GM19043 (cell line): ENCODE measurements at regions not wholly inside any gene's neighbourhood (a gene's known extent, or its start where the extent isn't known, plus 50 kb on each side); places are given as distances from the start of the nearest gene placed in this dataset.

Experiments
- ATAC-seq: cut with Tn5 transposase; IDR thresholded peaks from one replicate; pipeline ENCODE4 v1.9.1; 2021; ENCODE audit warnings: low read depth; ENCODE audit not compliant: unreplicated experiment

DNA sequence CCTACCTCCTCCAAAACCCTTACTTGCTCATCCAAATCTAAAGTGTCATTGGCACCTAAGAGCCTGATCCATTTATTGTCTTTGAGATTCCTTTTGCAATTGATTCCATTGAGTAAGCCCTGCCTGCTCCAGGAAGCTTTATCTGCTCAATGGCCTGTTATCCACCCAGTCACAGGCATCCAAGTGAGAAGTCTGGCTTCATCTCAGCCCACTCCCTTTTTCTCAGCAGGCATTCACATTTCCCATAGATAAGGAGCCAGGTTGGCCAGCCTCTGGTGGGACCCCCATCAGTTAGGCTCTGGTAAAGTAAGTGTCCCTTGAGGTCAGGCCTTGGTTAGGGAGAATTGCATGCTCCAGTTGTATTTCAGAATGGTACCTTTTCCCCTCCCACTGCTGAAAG is 396.2 kb upstream of the ST6GAL2 start:
- no peak for ATAC-seq

- ATAC-seq, result no peak
Measured at GRCh38 chr2:107285621-107286299, 399.8 kb upstream of the ST6GAL2 start.

DNA sequence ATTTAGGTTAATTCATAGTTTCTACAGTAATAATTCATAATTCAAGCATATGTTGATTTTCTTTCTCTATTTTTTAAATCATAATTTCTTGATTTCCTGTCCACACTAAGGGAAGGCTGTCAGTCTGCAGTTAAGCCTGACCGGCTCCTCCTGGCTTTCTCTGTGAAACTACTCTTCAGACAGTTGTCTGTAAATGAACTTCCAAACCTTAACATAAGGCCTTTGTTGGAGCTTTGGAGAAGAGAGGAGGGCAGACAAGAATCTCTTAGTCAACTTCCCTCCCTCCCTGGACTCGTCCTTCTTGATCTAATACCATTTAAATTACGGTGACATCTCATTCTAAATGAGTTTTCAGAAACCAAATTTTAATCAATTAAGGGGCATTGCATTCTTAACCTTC is 404.1 kb upstream of the ST6GAL2 start:
- ATAC-seq, result no peak

DNA sequence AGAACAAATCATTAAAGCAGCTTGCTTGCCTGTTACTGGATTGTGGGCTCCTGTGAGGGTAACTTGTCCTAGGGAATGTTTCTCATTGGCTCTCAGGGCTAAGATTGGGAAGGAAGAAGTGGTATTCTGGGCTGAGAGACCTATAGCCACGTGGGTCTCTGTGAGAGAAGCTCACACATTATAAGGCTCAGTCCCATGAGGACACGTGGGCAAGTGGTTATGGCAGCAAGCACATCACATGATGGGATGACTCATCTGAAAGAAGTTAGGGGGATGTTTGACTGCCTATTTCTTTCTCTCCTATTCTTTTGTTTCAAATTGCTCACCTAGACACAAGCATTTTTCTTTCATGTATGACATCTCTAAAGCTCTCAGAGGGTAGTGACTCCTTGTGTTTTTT is 418.0 kb upstream of the ST6GAL2 start:
- ATAC-seq, result no peak

GRCh38 chr2:107305966-107306365 is 420.0 kb upstream of the ST6GAL2 start:
- no peak for ATAC-seq

DNA sequence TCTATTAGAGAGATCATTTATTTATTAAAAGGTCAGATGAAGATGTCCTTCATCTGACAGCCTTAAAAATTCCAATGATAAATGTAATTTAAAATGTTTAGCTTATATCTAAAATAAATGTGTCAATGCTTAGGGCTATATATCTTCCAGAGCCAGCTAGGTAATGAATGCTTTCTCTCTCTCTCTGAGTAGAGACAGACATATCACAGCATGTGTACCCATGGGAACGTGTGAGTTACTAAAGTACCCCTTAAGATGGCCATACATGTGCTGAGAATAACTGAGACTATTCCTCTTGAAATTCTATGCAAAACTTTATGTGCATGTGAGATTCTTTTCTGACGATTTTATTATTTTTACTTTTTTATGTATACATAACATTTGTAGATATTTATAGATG is 420.9 kb upstream of the ST6GAL2 start:
- ATAC-seq, result no peak

DNA sequence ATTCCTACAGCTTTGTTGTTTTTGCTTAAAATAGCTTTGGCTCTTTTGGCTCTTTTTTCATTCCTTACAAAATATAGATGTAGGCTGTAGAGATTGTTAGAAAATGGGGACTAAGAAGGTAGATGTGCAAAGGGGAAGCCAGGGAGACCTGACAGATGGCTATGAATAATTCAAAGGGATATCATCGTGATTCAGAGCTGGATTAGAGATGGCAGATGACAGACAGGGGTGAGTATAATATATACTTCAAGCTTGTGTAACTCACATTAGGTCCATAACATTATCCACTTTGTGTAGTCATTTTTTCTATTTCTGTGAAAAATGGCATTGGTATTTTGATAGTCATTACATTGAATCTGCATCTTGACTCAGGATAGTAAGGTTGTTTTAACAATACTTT is 422.9 kb upstream of the ST6GAL2 start:
- ATAC-seq, result no peak

DNA sequence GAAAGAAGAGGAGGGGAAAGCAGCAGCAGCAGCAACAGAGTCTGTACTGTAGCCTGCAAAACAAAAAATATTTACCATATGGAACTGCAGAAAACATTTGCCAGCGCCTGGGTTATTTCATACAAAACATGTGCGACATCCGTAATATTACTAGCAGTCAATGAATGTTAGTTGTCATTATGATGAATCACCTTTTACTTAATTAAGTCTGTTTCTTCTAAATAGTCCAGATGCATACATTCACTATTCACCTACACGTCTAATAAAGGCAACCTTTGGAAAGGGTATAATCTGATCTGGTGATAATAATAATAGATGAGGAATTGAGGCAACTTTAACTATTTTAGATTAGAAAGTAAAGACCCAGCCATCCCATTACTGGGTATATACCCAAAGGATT is 426.3 kb upstream of the ST6GAL2 start:
- no peak for ATAC-seq

DNA sequence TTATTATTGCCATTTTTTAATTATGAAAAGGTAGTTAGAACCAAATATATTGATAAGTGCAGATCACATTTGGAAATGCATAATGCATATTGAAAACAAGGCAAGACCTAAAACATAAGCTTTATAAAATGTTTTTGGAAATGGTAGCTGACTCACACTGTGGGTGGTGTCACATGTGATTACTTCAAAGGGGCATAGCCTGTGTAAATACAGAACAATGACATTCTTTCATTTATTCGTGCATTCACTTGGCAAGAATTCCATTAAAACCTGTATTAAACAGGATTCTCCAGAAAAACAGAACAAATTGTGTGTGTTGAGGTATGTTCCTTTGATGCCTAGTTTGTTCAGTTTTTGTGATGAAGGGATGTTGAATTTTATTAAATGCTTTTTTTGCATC is 427.3 kb upstream of the ST6GAL2 start:
- ATAC-seq, result no peak

DNA sequence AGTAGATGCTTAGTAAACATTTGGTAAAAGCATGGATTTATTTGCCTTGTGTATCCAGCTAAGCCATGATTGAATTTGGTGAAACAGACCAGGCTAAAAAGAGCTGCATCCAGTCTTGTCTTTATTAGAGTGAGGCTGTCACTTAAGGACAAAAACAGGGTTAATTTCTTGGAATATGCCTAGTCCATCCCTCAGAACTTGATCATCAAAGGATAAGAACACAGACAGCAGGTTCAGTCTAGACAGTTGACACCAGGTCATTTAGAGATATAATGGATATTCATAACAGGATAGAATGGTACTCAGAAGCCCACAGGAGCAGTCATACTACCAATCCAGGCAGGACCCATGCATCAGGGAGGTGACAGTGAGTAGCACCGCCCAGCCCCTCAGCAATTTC is 434.9 kb upstream of the ST6GAL2 start:
- ATAC-seq, result no peak

DNA sequence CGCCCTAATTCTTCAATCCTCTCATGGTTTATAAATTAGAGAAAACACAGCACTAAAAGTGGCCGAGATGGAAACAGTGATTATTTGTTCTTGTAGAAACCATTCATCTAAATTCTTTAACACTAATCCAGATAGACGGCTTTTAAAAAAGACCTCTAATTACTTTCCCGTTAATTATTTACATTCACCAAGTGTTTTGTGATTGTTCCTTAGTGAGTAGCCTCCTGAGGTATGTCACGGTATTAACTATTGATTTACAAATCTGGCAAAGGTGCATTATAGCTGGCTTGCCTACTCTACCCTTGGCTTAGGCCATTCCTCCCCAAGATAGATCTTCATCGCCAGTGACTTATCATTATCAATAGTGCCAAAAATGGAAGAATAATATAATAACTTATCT is 436.4 kb upstream of the ST6GAL2 start:
- ATAC-seq, result no peak

DNA sequence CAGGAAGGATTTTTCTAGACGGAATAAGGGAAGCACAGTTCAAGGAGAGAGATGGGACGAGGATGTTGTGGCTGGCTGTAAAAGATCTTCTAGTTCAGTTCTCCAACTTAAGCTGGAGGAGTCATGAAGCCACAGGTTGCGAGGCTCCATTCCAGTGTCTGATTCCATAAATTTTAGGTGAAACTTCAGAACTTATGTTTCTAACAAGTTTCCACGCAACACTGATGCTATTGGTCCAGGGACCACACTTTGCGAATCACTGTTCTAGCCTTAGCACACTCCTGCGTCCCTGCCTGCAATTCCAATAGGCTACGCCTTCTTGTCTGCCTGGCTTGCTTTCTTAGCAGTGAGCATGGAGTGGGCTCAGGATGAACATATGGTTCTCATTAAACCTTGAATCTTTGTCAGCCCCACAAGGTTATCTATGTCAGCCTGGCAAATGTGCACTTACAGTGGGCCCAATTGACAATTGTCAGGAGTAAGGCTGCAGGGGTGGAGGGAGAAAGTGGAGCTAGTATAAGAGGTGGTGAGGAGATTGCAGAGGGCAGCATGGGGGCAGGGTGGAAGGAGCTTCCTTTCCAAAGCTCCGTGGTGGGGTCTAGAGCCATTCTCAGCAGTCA is 438.1 kb upstream of the ST6GAL2 start:
- ATAC-seq, result no peak

GRCh38 chr2:107325981-107326786 is 440.2 kb upstream of the ST6GAL2 start:
- ATAC-seq, result no peak

- ATAC-seq, result no peak
Measured at GRCh38 chr2:107334306-107334705, 448.3 kb upstream of the ST6GAL2 start.

- ATAC-seq, result no peak
Measured at GRCh38 chr2:107336526-107336925, 450.6 kb upstream of the ST6GAL2 start.

- ATAC-seq, result no peak
Measured at GRCh38 chr2:107337209-107337898, 451.4 kb upstream of the ST6GAL2 start.

DNA sequence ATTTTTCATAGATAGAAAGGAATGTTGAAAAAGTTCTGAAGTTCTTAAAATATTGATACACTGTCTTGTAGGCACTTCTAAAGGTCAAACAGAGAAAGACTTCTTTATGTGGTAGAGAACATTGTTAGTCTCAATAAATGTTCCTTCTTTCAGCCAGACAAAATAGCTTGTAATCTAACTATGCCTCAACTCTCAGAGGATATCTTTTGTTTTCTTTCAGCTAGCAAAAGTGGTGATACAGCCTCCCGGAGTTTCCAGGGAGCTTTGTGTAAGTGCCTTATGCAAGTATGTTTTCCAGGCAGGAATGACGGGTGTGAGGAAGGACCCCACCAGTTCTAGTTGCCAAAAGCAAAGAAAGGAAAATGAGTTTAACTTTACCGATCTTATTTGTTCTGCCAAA is 452.1 kb upstream of the ST6GAL2 start:
- no peak for ATAC-seq

DNA sequence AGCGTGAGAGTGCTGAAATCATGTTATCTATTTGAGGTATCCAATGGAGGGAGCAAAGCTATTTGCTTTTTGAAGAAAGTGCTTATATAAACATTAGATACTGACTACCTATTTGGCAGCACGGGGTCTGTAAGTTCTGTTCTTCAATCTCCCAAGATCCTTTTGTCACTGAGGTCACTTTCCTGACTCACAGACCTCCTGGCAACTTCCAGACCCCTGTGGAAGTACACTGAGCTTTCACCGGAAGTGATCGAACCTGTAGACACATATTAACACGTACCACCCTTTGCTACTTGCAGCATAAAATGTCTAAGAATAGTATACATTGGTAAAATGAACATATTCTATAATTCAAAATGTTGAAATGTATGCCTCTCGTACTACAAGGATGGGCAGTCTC is 452.6 kb upstream of the ST6GAL2 start:
- no peak for ATAC-seq

- ATAC-seq, result no peak
Measured at GRCh38 chr2:107340955-107341354, 455.0 kb upstream of the ST6GAL2 start.

- ATAC-seq, result no peak
Measured at GRCh38 chr2:107349329-107349728, 463.4 kb upstream of the ST6GAL2 start.

DNA sequence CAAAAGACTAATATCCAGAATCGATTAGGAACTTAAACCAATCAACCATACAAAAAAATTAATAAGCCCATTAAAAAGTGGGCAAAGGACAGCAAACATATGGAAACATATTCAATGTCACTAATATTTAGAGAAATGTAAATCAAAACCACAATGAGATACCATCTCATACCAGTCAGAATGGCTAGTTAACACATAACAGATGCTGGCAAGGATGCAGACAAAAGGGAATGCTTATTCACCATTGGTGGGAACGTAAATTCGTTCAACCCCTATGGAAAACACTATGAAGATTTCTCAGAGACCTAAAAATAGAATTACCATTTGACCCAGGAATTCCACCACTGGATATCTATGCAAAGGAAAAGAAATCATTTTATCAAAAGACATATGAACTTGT is 468.2 kb upstream of the ST6GAL2 start:
- ATAC-seq, result no peak
